GM23338 (cell line): ENCODE measurements at regions not wholly inside any gene's neighbourhood (a gene's known extent, or its start where the extent isn't known, plus 50 kb on each side); places are given as distances from the start of the nearest gene placed in this dataset.

Source experiments
- ATAC-seq: fragments of 200-7000 bp; cut with Tn5 transposase; 3 replicates; pipeline ENCODE4 v1.9.1; 2020
- DNase-seq: peaks from one replicate; pipeline ENCODE4 v3.0.0-alpha.2; 2015; ENCODE audit warnings: low spot score
- H2AFZ ChIP-seq: fragments of 200-600 bp; sonication (generic); 2 replicates; pipeline ENCODE4 v1.8.0; 2016; ENCODE audit warnings: antibody characterized with exemption, mild to moderate bottlenecking, moderate library complexity
- H3F3A ChIP-seq: fragments of 200-600 bp; sonication (generic); replicated peaks from 2 replicates; pipeline ENCODE4 v1.8.0; 2017; ENCODE audit warnings: antibody characterized with exemption, mixed run types, low read depth
- H3K27ac ChIP-seq: fragments of 200-600 bp; sonication (generic); 2 replicates; pipeline ENCODE4 v1.6.1; 2016; ENCODE audit warnings: low read depth
- H3K27me3 ChIP-seq: fragments of 200-600 bp; sonication (generic); 2 replicates; pipeline ENCODE4 v1.8.0; 2016; ENCODE audit warnings: mild to moderate bottlenecking, mixed run types, moderate library complexity; ENCODE audit not compliant: insufficient read depth
- H3K36me3 ChIP-seq: fragments of 200-600 bp; sonication (generic); 2 replicates; pipeline ENCODE4 v1.8.0; 2016; ENCODE audit warnings: mild to moderate bottlenecking; ENCODE audit not compliant: insufficient read depth
- H3K4me1 ChIP-seq: fragments of 200-600 bp; sonication (generic); 2 replicates; pipeline ENCODE4 v1.8.0; 2016; ENCODE audit warnings: mild to moderate bottlenecking, moderate library complexity; ENCODE audit not compliant: insufficient read depth
- H3K4me2 ChIP-seq: fragments of 200-600 bp; sonication (generic); 2 replicates; pipeline ENCODE4 v1.7.1; 2017; ENCODE audit warnings: mixed run types
- H3K4me3 ChIP-seq: fragments of 200-600 bp; sonication (generic); 2 replicates; pipeline ENCODE4 v1.6.1; 2016; ENCODE audit warnings: mixed run types
- H3K79me2 ChIP-seq: fragments of 200-600 bp; sonication (generic); replicated peaks from 2 replicates; pipeline ENCODE4 v1.8.0; 2017; ENCODE audit warnings: mild to moderate bottlenecking; ENCODE audit not compliant: insufficient read depth
- H3K9me2 ChIP-seq: fragments of 200-600 bp; sonication (generic); 2 replicates; pipeline ENCODE4 v1.8.0; 2017; ENCODE audit not compliant: insufficient read depth
- H4K20me1 ChIP-seq: fragments of 200-600 bp; sonication (generic); replicated peaks from 2 replicates; pipeline ENCODE4 v1.8.0; 2017; ENCODE audit warnings: mild to moderate bottlenecking; ENCODE audit not compliant: insufficient read depth
- H3K27ac Mint-ChIP-seq: 2 replicates; pipeline ENCODE4 v1.8.0; 2020; ENCODE audit warnings: inconsistent platforms, mild to moderate bottlenecking, moderate library complexity, mixed read lengths
- H3K27me3 Mint-ChIP-seq: 3 replicates; pipeline ENCODE4 v1.8.0; 2022; ENCODE audit warnings: low read depth, mild to moderate bottlenecking, moderate library complexity, mixed read lengths, inconsistent platforms; ENCODE audit not compliant: insufficient read depth, poor library complexity
- H3K36me3 Mint-ChIP-seq: 3 replicates; pipeline ENCODE4 v1.8.0; 2021; ENCODE audit warnings: low read depth, mild to moderate bottlenecking, inconsistent platforms, moderate library complexity, mixed read lengths
- H3K4me1 Mint-ChIP-seq: 3 replicates; pipeline ENCODE4 v1.8.0; 2020; ENCODE audit warnings: mild to moderate bottlenecking, inconsistent platforms, mixed read lengths
- H3K4me3 Mint-ChIP-seq: 3 replicates; pipeline ENCODE4 v1.8.0; 2021; ENCODE audit warnings: moderate library complexity, mild to moderate bottlenecking, inconsistent platforms, mixed read lengths
- H3K9me3 Mint-ChIP-seq: 3 replicates; pipeline ENCODE4 v1.8.0; 2020; ENCODE audit warnings: moderate library complexity, mild to moderate bottlenecking, inconsistent platforms, mixed read lengths
- CREB1 ChIP-seq: fragments of 250-450 bp; sonication (Bioruptor Pico); IDR thresholded peaks from 2 replicates; pipeline ENCODE4 v1.5.0; 2020; ENCODE audit warnings: low read depth, mild to moderate bottlenecking, moderate library complexity
- EZH2 ChIP-seq: fragments of 200-600 bp; sonication (generic); IDR thresholded peaks from one replicate; pipeline ENCODE4 v1.8.0; 2017; ENCODE audit warnings: antibody characterized with exemption, mild to moderate bottlenecking, low read depth; ENCODE audit not compliant: unreplicated experiment
- EZH2phosphoT487 ChIP-seq: fragments of 200-600 bp; sonication (generic); IDR thresholded peaks from one replicate; pipeline ENCODE4 v1.8.1; 2018; ENCODE audit warnings: antibody characterized with exemption; ENCODE audit not compliant: unreplicated experiment
- JUNB ChIP-seq: IDR thresholded peaks from one replicate; pipeline ENCODE4 v1.6.1; 2016; ENCODE audit warnings: antibody characterized with exemption; ENCODE audit not compliant: unreplicated experiment
- NANOG ChIP-seq: IDR thresholded peaks from 2 replicates; pipeline ENCODE4 v1.6.1; 2016; ENCODE audit warnings: antibody characterized with exemption, borderline replicate concordance
- POLR2AphosphoS5 ChIP-seq: IDR thresholded peaks from 2 replicates; pipeline ENCODE4 v1.6.1; 2016; ENCODE audit warnings: antibody characterized with exemption, low read depth
- STAT1 ChIP-seq: IDR thresholded peaks from one replicate; pipeline ENCODE4 v1.6.1; 2016; ENCODE audit warnings: antibody characterized with exemption; ENCODE audit not compliant: unreplicated experiment
- ZNF114 ChIP-seq: fragments of 250-450 bp; sonication (Bioruptor Pico); IDR thresholded peaks from 2 replicates; pipeline ENCODE4 v1.5.0; 2020; ENCODE audit warnings: mild to moderate bottlenecking, moderate library complexity
- ZNF331 ChIP-seq: fragments of 250-450 bp; sonication (Bioruptor Pico); IDR thresholded peaks from 2 replicates; pipeline ENCODE4 v1.5.0; 2020; ENCODE audit warnings: low read depth, mild to moderate bottlenecking, moderate library complexity
- TF ChIP-seq, protein P1 (sequence below): fragments of 250-450 bp; sonication (Bioruptor Pico); IDR thresholded peaks from 2 replicates; pipeline ENCODE4 v1.5.0; 2020; ENCODE audit warnings: mild to moderate bottlenecking, moderate library complexity
- TF ChIP-seq, protein P2 (sequence below): IDR thresholded peaks from 2 replicates; pipeline ENCODE4 v1.6.1; 2016; ENCODE audit warnings: antibody characterized with exemption

DNA sequence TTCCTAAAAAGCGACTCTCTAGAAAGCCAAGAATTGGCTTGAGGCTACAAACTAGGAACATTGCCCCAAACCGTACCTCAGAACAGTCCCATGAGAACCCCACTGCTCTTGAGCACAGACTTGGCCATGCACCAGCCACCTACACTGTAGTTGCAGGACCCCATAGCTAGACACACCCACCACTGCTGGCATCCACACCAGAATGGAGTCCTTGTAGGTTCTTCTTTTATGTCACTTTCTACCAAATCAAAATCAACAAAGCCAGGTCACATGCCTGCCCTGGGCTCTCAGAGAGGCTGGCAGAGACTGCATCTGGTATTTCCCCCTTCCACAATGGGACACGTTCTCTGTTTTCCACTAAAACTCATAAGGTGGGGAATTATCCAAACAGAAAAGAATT, 290.5 kb downstream of the SHOX2 start (continued):
- TF ChIP-seq, protein P1, sequence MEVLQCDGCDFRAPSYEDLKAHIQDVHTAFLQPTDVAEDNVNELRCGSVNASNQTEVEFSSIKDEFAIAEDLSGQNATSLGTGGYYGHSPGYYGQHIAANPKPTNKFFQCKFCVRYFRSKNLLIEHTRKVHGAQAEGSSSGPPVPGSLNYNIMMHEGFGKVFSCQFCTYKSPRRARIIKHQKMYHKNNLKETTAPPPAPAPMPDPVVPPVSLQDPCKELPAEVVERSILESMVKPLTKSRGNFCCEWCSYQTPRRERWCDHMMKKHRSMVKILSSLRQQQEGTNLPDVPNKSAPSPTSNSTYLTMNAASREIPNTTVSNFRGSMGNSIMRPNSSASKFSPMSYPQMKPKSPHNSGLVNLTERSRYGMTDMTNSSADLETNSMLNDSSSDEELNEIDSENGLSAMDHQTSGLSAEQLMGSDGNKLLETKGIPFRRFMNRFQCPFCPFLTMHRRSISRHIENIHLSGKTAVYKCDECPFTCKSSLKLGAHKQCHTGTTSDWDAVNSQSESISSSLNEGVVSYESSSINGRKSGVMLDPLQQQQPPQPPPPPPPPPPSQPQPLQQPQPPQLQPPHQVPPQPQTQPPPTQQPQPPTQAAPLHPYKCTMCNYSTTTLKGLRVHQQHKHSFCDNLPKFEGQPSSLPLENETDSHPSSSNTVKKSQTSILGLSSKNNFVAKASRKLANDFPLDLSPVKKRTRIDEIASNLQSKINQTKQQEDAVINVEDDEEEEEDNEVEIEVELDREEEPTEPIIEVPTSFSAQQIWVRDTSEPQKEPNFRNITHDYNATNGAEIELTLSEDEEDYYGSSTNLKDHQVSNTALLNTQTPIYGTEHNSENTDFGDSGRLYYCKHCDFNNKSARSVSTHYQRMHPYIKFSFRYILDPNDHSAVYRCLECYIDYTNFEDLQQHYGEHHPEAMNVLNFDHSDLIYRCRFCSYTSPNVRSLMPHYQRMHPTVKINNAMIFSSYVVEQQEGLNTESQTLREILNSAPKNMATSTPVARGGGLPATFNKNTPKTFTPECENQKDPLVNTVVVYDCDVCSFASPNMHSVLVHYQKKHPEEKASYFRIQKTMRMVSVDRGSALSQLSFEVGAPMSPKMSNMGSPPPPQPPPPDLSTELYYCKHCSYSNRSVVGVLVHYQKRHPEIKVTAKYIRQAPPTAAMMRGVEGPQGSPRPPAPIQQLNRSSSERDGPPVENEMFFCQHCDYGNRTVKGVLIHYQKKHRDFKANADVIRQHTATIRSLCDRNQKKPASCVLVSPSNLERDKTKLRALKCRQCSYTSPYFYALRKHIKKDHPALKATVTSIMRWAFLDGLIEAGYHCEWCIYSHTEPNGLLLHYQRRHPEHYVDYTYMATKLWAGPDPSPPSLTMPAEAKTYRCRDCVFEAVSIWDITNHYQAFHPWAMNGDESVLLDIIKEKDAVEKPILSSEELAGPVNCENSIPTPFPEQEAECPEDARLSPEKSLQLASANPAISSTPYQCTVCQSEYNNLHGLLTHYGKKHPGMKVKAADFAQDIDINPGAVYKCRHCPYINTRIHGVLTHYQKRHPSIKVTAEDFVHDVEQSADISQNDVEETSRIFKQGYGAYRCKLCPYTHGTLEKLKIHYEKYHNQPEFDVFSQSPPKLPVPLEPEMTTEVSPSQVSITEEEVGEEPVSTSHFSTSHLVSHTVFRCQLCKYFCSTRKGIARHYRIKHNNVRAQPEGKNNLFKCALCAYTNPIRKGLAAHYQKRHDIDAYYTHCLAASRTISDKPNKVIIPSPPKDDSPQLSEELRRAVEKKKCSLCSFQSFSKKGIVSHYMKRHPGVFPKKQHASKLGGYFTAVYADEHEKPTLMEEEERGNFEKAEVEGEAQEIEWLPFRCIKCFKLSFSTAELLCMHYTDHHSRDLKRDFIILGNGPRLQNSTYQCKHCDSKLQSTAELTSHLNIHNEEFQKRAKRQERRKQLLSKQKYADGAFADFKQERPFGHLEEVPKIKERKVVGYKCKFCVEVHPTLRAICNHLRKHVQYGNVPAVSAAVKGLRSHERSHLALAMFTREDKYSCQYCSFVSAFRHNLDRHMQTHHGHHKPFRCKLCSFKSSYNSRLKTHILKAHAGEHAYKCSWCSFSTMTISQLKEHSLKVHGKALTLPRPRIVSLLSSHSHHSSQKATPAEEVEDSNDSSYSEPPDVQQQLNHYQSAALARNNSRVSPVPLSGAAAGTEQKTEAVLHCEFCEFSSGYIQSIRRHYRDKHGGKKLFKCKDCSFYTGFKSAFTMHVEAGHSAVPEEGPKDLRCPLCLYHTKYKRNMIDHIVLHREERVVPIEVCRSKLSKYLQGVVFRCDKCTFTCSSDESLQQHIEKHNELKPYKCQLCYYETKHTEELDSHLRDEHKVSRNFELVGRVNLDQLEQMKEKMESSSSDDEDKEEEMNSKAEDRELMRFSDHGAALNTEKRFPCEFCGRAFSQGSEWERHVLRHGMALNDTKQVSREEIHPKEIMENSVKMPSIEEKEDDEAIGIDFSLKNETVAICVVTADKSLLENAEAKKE (CRISPR knock-in tag): no peak
- TF ChIP-seq NANOG (no peak), POLR2AphosphoS5 (no peak), EZH2phosphoT487 (no peak), ZNF331 (CRISPR knock-in tag) (no peak)
- TF ChIP-seq, protein P2, sequence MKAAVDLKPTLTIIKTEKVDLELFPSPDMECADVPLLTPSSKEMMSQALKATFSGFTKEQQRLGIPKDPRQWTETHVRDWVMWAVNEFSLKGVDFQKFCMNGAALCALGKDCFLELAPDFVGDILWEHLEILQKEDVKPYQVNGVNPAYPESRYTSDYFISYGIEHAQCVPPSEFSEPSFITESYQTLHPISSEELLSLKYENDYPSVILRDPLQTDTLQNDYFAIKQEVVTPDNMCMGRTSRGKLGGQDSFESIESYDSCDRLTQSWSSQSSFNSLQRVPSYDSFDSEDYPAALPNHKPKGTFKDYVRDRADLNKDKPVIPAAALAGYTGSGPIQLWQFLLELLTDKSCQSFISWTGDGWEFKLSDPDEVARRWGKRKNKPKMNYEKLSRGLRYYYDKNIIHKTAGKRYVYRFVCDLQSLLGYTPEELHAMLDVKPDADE: no peak

DNA sequence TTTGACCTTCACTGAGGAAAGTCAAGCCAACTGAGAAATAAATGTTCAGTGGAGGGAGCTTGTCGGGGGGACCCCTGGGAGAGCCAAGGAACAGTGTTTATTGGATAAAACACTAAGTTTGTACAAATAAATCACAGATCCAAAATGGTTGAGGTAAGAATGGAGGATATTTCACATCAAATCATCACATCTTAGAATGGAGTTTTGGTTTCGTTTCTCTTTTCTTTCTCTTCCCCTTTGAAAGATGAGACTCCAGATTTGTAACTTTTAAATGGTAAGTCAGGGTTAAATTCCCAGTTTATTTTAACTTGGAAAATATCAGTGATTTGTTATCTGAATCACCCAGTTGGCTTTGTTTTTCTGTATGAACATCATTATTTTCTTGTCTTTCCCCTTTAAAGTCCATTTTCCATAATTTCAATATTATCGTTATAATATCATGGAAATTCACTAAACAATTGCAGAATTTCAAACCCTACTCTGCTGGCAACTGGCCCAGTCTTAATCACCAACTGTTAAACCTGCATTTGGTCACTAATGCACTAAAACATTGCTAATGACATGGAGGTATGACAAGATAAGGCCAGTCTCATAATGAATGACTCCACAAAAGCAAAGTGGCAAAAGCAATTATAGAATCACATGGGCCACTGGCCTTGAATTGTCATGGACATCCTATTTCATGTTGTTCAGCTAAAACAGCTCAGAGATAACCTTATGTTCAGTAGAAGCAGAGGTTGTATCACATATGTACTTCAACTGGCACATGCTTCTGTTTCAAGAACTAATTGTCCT, 295.1 kb downstream of the SHOX2 start:
- Mint-ChIP-seq H3K4me1 (no peaks in the 10 kb centered on the region), H3K36me3 (no peaks in the 10 kb centered on the region), H3K27ac (no peak overlapping the region), H3K9me3 (no peaks in the 10 kb centered on the region), H3K4me3 (no peak overlapping the region), H3K27me3 (no peaks in the 10 kb centered on the region)
- Histone ChIP-seq H4K20me1 (no peaks in the 10 kb centered on the region), H3K36me3 (no peaks in the 10 kb centered on the region), H3K4me2 (no peak overlapping the region), H2AFZ (no peak overlapping the region), H3K4me1 (no peaks in the 10 kb centered on the region), H3F3A (no peaks in the 10 kb centered on the region), H3K9me2 (no peaks in the 10 kb centered on the region), H3K79me2 (no peaks in the 10 kb centered on the region), H3K27ac (no peak overlapping the region), H3K4me3 (no peak overlapping the region), H3K27me3 (no peaks in the 10 kb centered on the region)
- ATAC-seq (no peak), DNase-seq (no peak)
- TF ChIP-seq JUNB (no peak), ZNF331 (CRISPR knock-in tag) (no peak), EZH2phosphoT487 (no peak), CREB1 (CRISPR knock-in tag) (no peak), EZH2 (no peak), ZNF114 (CRISPR knock-in tag) (no peak), POLR2AphosphoS5 (no peak), STAT1 (no peak)
- TF ChIP-seq, protein P2: no peak
